Activated CD4-positive, alpha-beta T cell treated with anti-CD3 and anti-CD28 coated beads, Interleukin-2, amount 50 U/mL, for 48 hours (primary cell): ENCODE measurements at regions not wholly inside any gene's neighbourhood (a gene's known extent, or its start where the extent isn't known, plus 50 kb on each side); places are given as distances from the start of the nearest gene placed in this dataset.
A peak's percentile ranks its signal among the peaks of the same experiment; 100 is the strongest.

ENCODE experiments used
- DNase-seq, 2 experiments: peaks; one replicate each; pipeline ENCODE4 v3.0.0-alpha.2; 2020

- no peak for DNase-seq
These were observed 116.6 kb upstream of the TLE3 start for GRCh38 chr15:70214276-70214675.

GRCh38 chr15:70213794-70214193 lies 116.1 kb upstream of the TLE3 start:
- DNase-seq: no peak

GRCh38 chr15:70212963-70213315 lies 115.2 kb upstream of the TLE3 start:
- DNase-seq: no peak

- no peak for DNase-seq
These were observed 114.7 kb upstream of the TLE3 start for GRCh38 chr15:70212286-70212962.

GRCh38 chr15:70210528-70210927 lies 112.8 kb upstream of the TLE3 start:
- no peak for DNase-seq

- no peak for DNase-seq
These were observed 112.4 kb upstream of the TLE3 start for GRCh38 chr15:70210076-70210475.

GRCh38 chr15:70209499-70209898 lies 111.8 kb upstream of the TLE3 start:
- no peak for DNase-seq

GRCh38 chr15:70208332-70208731 lies 110.6 kb upstream of the TLE3 start:
- no peak for DNase-seq

GRCh38 chr15:70206668-70207067 lies 109.0 kb upstream of the TLE3 start:
- no peak for DNase-seq

GRCh38 chr15:70204652-70205051 lies 106.9 kb upstream of the TLE3 start:
- DNase-seq: no peak

GRCh38 chr15:70203981-70204560 lies 106.4 kb upstream of the TLE3 start:
- DNase-seq: no peak

GRCh38 chr15:70202756-70203155 lies 105.0 kb upstream of the TLE3 start:
- DNase-seq: no peak

GRCh38 chr15:70201425-70201775 lies 103.7 kb upstream of the TLE3 start:
- no peak for DNase-seq

- DNase-seq: no peak
These were observed 103.1 kb upstream of the TLE3 start for GRCh38 chr15:70200511-70201424.

- no peak for DNase-seq
These were observed 102.1 kb upstream of the TLE3 start for GRCh38 chr15:70199540-70200410.

- no peak for DNase-seq
These were observed 101.4 kb upstream of the TLE3 start for GRCh38 chr15:70199124-70199482.

GRCh38 chr15:70198441-70199123 lies 100.9 kb upstream of the TLE3 start:
- no peak for DNase-seq

GRCh38 chr15:70197945-70198361 lies 100.2 kb upstream of the TLE3 start:
- no peak for DNase-seq

GRCh38 chr15:70197318-70197944 lies 99.7 kb upstream of the TLE3 start:
- no peak for DNase-seq

GRCh38 chr15:70196372-70197316 lies 98.9 kb upstream of the TLE3 start:
- DNase-seq: peak; percentile 43 to 62
